Heart left ventricle (tissue), 16 donors: ENCODE measurements at regions not wholly inside any gene's neighbourhood (a gene's known extent, or its start where the extent isn't known, plus 50 kb on each side); places are given as distances from the start of the nearest gene placed in this dataset.

Experiments
- ATAC-seq, 4 donors: fragments of 200-7000 bp; cut with Tn5 transposase; one replicate each; pipeline ENCODE4 v1.9.1; 2020 to 2022; ENCODE audit warnings: moderate library complexity in 4 of 4, mild to moderate bottlenecking in 3 of 4, moderate number of reproducible peaks in 1 of 4
- DNase-seq, 5 donors: peaks; one replicate each; pipeline ENCODE4 v3.0.0-alpha.2; 2020
- H3K27ac ChIP-seq, 12 donors: fragments of 200-600 bp; sonication (generic) in 4 of 12; one replicate each; pipeline versions ENCODE4 v1.5.0 to v1.8.0; 2016 to 2022; ENCODE audit warnings: mild to moderate bottlenecking in 2 of 12
- H3K27me3 ChIP-seq, 9 donors: fragments of 200-600 bp; sonication (generic) in 2 of 9; one replicate each; pipeline versions ENCODE4 v1.5.1 to v1.8.0; 2016 to 2022; ENCODE audit warnings: mild to moderate bottlenecking in 3 of 9
- H3K36me3 ChIP-seq, 9 donors: fragments of 200-600 bp; sonication (generic) in 2 of 9; one replicate each; pipeline versions ENCODE4 v1.5.0 to v1.8.0; 2018 to 2022; ENCODE audit warnings: mild to moderate bottlenecking in 2 of 9
- H3K4me1 ChIP-seq, 12 donors: fragments of 200-600 bp; sonication (generic) in 4 of 12; one replicate each; pipeline versions ENCODE4 v1.5.0 to v1.8.0; 2016 to 2022; ENCODE audit warnings: mild to moderate bottlenecking in 3 of 12
- H3K4me3 ChIP-seq, 12 donors: fragments of 200-600 bp; sonication (generic) in 4 of 12; one replicate each; pipeline versions ENCODE4 v1.5.0 to v1.8.0; 2017 to 2022; ENCODE audit warnings: mild to moderate bottlenecking in 9 of 12, moderate library complexity in 4 of 12
- H3K9me3 ChIP-seq, 12 donors: fragments of 200-600 bp; sonication (generic) in 4 of 12; one replicate each; pipeline versions ENCODE4 v1.5.0 to v1.8.0; 2016 to 2022; ENCODE audit warnings: mild to moderate bottlenecking in 1 of 12
- POLR2A ChIP-seq, 2 donors: fragments of 450-650 bp; IDR thresholded peaks; one replicate each; pipeline ENCODE4 v1.6.1; 2017; ENCODE audit warnings: antibody characterized with exemption in 2 of 2, mild to moderate bottlenecking in 2 of 2, moderate library complexity in 2 of 2
- WGBS, 4 donors: extraction: QIAGEN DNeasy Blood & Tissue Kit in 2 of 4; methylation state at CpG; one replicate each; pipeline versions ENCODE4 v1.1.5 to v1.1.7; 2013 to 2018; 5-methylcytosine and 5-hydroxymethylcytosine counted together
- intact Hi-C, 10 donors: fragments of 100-400 bp; cut with DNase I; formaldehyde crosslinking; loops; one replicate each; pipeline versions ENCODE4 v1.11.1 to v1.14.2; 2022
- TF ChIP-seq, protein P1 (sequence below), 12 donors: fragments of 200-600 bp; sonication (generic) in 4 of 12; IDR thresholded peaks; one replicate each; pipeline versions ENCODE4 v1.5.0 to v1.8.0; 2018 to 2022; ENCODE audit warnings: antibody characterized with exemption in 12 of 12, mild to moderate bottlenecking in 5 of 12
- donor health status: ischemic (EF 13 %, LVEDD 7.1; RV severe dilation, severe dysfunction).
- donor health status: healthy with polysubstance abuse.
- donor health status: DM: no; HTN: yes; CAD: no.
- donor health status: DM: no; HTN: no; CAD: no.
- donor health status: ischemic (EF 25% LVEDD 6.9; RV normal size, moderate dysfunction).
- donor health status: ischemic (EF 25% LVEDD 5.7; RV mildly dilated, moderate dysfunction).
- donor health status: healthy.
- donor health status: DM: yes; HTN: yes; CAD: no.
- donor health status: ischemic (EF 35%, LVEDD 5.7; RV mildly dilated, moderate dysfunction).
- donor health status: nonischemic (EF 11% LVEDD 7.7; RV severe dilation, severe dysfunction).
- donor health status: DM: yes; HTN: yes; CAD: no.
- donor health status: PGD.
- donor health status: ischemic (EF 29% LVEDD 5.4; RV normal size, mild dysfunction).
- donor health status: nonischemic (EF 23%, LVEDD 6.1; RV moderate dilation, normal function).

DNA sequence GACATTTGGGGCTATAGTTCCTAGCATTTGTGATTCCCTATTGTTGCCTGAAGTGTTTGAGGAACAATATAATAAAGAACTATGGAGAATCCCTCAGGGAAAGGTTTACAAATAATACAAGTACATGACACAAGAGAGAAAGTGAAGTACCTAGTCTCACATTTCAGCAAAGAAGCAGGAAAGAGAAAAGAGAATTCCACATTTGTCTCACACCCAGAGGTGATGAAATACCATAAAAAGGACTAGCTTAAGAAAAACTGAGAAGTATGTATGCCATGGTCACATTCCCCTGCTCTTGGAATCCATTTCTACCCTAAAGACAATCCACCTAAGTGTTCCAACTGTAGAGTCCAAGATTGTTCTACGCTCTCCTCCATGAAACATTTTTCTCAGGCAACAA lies 79.0 kb upstream of the TARS1 start:
- H3K27me3 ChIP-seq = no peaks in the 10 kb centered on the region
- H3K9me3 ChIP-seq = peaks cover 0 to 3% (median 0%) of the 10 kb centered on the region in 12 donors
- TF ChIP-seq POLR2A (IDR thresholded peaks at IDR 0.05) = no peak
- TF ChIP-seq, protein P1, sequence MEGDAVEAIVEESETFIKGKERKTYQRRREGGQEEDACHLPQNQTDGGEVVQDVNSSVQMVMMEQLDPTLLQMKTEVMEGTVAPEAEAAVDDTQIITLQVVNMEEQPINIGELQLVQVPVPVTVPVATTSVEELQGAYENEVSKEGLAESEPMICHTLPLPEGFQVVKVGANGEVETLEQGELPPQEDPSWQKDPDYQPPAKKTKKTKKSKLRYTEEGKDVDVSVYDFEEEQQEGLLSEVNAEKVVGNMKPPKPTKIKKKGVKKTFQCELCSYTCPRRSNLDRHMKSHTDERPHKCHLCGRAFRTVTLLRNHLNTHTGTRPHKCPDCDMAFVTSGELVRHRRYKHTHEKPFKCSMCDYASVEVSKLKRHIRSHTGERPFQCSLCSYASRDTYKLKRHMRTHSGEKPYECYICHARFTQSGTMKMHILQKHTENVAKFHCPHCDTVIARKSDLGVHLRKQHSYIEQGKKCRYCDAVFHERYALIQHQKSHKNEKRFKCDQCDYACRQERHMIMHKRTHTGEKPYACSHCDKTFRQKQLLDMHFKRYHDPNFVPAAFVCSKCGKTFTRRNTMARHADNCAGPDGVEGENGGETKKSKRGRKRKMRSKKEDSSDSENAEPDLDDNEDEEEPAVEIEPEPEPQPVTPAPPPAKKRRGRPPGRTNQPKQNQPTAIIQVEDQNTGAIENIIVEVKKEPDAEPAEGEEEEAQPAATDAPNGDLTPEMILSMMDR (IDR thresholded peaks at IDR 0.05) = no peak
- peaks cover 0 to 31% (median 14%) of the 10 kb centered on the region in 12 donors for H3K4me1 ChIP-seq
- DNase-seq (no peak), ATAC-seq (no peak)
- intact Hi-C loops = no loop called here
- H3K36me3 ChIP-seq = no peaks in the 10 kb centered on the region
- H3K4me3 ChIP-seq = no peak overlapping the region
- H3K27ac ChIP-seq = peak overlapping the region in 4 of 12 donors; percentile 17 to 83 (median 76)
- WGBS, 4 donors = 88 to 96% (median 92%) methylated on average over 1 of the region's 1 CpG

DNA sequence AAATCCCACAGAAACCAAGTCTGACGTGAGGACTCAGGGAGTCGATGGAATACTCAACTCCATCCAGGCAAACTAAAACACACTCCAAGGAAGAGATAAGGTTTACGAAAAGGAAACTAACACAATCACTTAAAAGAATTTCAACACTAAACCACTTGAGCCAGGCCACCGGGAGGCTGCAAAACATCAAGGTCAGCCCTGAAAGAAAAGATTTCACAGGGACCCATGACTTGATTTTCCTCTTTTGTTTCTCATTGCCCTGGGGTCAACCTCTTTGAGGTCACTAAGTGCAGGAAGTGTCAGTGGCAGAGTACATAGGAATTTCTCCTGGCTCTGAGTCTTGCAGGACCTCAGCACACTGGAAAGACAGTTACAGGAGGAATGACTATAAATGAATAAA lies 77.8 kb upstream of the TARS1 start:
- intact Hi-C loops = no loop called here
- Histone ChIP-seq H3K4me3 (peak overlapping the region in 2 of 12 donors; percentile 10 to 12), H3K9me3 (peaks cover 0 to 3% (median 0%) of the 10 kb centered on the region in 12 donors), H3K27ac (peak overlapping the region in 9 of 12 donors; percentile 17 to 83 (median 71)), H3K27me3 (no peaks in the 10 kb centered on the region), H3K36me3 (no peaks in the 10 kb centered on the region), H3K4me1 (peaks cover 0 to 31% (median 14%) of the 10 kb centered on the region in 12 donors)
- DNase-seq (peak in 3 of 5 donors; percentile 22 to 28 (median 26)), ATAC-seq (peak; percentile 63 to 80 (median 78))
- 6 to 14% (median 9%) methylated on average over 4 of the region's 4 CpGs for WGBS, 4 donors
- TF ChIP-seq, protein P1 (IDR thresholded peaks at IDR 0.05) = no peak
- no peak for TF ChIP-seq POLR2A (IDR thresholded peaks at IDR 0.05)

DNA sequence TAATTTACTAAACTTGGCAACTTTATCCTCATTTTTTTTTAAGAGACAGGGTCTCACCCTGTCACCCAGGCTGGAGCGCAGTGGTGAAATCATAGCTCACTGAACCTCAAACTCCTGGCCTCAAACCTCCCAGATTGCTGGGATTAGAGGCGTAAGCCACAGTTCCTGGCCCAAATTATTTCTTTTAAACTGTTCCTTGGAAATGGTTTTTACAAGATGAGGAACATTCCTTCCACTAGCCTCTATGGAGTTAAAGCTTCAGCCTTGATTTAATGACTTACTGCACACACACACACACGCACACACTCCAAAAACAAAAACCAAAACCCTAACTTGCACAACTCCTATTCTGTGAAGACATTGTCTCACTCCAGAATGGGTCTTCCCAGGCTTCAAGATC lies 77.2 kb upstream of the TARS1 start:
- Histone ChIP-seq H3K9me3 (peaks cover 0 to 3% (median 0%) of the 10 kb centered on the region in 12 donors), H3K27me3 (no peaks in the 10 kb centered on the region), H3K4me1 (peaks cover 0 to 31% (median 14%) of the 10 kb centered on the region in 12 donors), H3K27ac (peak overlapping the region in 6 of 12 donors; percentile 55 to 83 (median 76)), H3K4me3 (no peak overlapping the region), H3K36me3 (no peaks in the 10 kb centered on the region)
- WGBS, 4 donors = 82 to 93% (median 85%) methylated on average over 3 of the region's 3 CpGs
- intact Hi-C loops = no loop called here
- ATAC-seq = peak; percentile 16 to 63 (median 38)
- no peak for TF ChIP-seq POLR2A (IDR thresholded peaks at IDR 0.05)
- TF ChIP-seq, protein P1 (IDR thresholded peaks at IDR 0.05) = no peak
- DNase-seq = no peak

DNA sequence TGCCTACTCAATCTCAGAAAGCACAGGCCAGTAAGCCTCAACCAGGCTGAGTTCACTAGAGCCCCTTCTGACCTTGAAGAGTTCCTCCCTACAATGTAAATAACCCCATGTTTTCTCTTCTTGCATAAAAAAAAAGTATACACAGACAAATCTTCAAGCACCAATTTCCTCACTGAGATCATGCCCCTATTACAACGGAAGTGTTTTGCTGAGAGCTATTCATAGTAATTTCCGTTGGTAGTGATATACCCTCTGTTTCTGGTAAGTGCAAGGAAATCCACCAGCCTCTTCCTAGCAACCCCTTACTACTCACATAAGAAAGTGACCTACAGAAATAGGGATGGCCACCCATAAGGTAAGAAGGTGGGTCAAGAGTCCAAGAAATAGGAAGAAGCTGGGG lies 76.4 kb upstream of the TARS1 start:
- H3K9me3 ChIP-seq = peaks cover 0 to 3% (median 0%) of the 10 kb centered on the region in 12 donors

More for the DNA sequence above, 76.4 kb upstream of the TARS1 start:
- Histone ChIP-seq H3K4me1 (peaks cover 0 to 34% (median 14%) of the 10 kb centered on the region in 12 donors), H3K36me3 (no peaks in the 10 kb centered on the region), H3K27ac (peak overlapping the region in 5 of 12 donors; percentile 13 to 78 (median 55)), H3K4me3 (no peak overlapping the region), H3K27me3 (no peaks in the 10 kb centered on the region)
- WGBS, 4 donors = 35 to 45% (median 38%) methylated on average over 2 of the region's 2 CpGs
- intact Hi-C loops = no loop called here
- TF ChIP-seq, protein P1 (IDR thresholded peaks at IDR 0.05) = no peak
- no peak for TF ChIP-seq POLR2A (IDR thresholded peaks at IDR 0.05)
- DNase-seq = no peak
- peak in 1 of 4 donors; percentile 13 for ATAC-seq
